K562 (cell line): ENCODE measurements at regions not wholly inside any gene's neighbourhood (a gene's known extent, or its start where the extent isn't known, plus 50 kb on each side); places are given as distances from the start of the nearest gene placed in this dataset.

Source experiments
- ATAC-seq: fragments of 200-7000 bp; cut with Tn5 transposase; 3 replicates; pipeline ENCODE4 v1.9.1; 2020; ENCODE audit warnings: moderate library complexity
- BruUV-seq: library from RNA; stranded (reverse); fragments of 400-500 nt; replicated peaks from 2 replicates; lab custom pipeline; 2021; lab: Mats Ljungman, UMichigan
- CTCF ChIA-PET: fragments of 300-600 bp; formaldehyde crosslinking; extraction: SDS; loops from one replicate; lab custom pipeline; 2021; ENCODE audit warnings: low intra/inter-chr PET ratio; lab: Yijun Ruan, JAX
- POLR2A ChIA-PET: fragments of 300-600, 350-650 bp; sonication (Branson Sonifier 250); formaldehyde crosslinking; extraction: SDS; loops from one replicate; lab custom pipeline; 2021; ENCODE audit warnings: antibody characterized with exemption, inconsistent platforms; lab: Yijun Ruan, JAX
- DNase-seq, 4 experiments: peaks; one replicate each; pipeline versions ENCODE4 v3.0.0 to v3.0.0-alpha.2; 2011 to 2018; ENCODE audit warnings: low spot score in 3 of 4, mixed read lengths in 3 of 4; ENCODE audit errors: extremely low read depth in 1 of 4
- FAIRE-seq: peaks from 2 replicates; lab custom pipeline; 2011; peaks lifted over from hg19 to GRCh38; lab: Jason Lieb, UNC
- H2AFZ ChIP-seq: 2 replicates; pipeline ENCODE4 v1.6.0; 2011; ENCODE audit warnings: low read depth, low read length, control low read depth, inconsistent platforms
- H3K27ac ChIP-seq: fragments of 200-600 bp; 3 replicates; pipeline ENCODE4 v1.8.0; 2011; ENCODE audit warnings: low read depth, mild to moderate bottlenecking, control low read depth, inconsistent platforms, low read length, moderate library complexity, mixed read lengths; ENCODE audit errors: extremely low read depth
- H3K27me3 ChIP-seq, 2 experiments: fragments of 300-600 bp in 1 of 2; 2 replicates in 1 of 2; 3 replicates in 1 of 2; pipeline versions ENCODE4 v1.6.0 to v1.8.0; 2011; ENCODE audit warnings: inconsistent platforms in 2 of 2, low read length in 2 of 2, mild to moderate bottlenecking in 1 of 2, mixed read lengths in 1 of 2, moderate library complexity in 1 of 2; ENCODE audit not compliant: control insufficient read depth in 2 of 2, insufficient read depth in 2 of 2
- H3K36me3 ChIP-seq: fragments of 300-600 bp; 3 replicates; pipeline ENCODE4 v1.8.0; 2011; ENCODE audit warnings: mild to moderate bottlenecking, low read length, inconsistent platforms; ENCODE audit not compliant: control insufficient read depth, insufficient read depth
- H3K4me1 ChIP-seq, 2 experiments: fragments of 200-600 bp in 1 of 2; replicated peaks in 1 of 2; 2 replicates in 1 of 2; 3 replicates in 1 of 2; pipeline versions ENCODE4 v1.5.1 to v1.8.0; 2011; ENCODE audit warnings: inconsistent platforms in 2 of 2, low read length in 2 of 2, mild to moderate bottlenecking in 1 of 2, mixed read lengths in 1 of 2, moderate library complexity in 1 of 2; ENCODE audit not compliant: control insufficient read depth in 2 of 2, insufficient read depth in 2 of 2
- H3K4me2 ChIP-seq: 2 replicates; pipeline ENCODE4 v1.6.1; 2011; ENCODE audit warnings: low read length, control low read depth, inconsistent platforms, mixed read lengths; ENCODE audit not compliant: insufficient read depth
- H3K4me3 ChIP-seq: fragments of 200-600 bp; sonication (generic), shearing (Covaris generic); 2 replicates; pipeline ENCODE4 v1.5.1; 2016; ENCODE audit warnings: control low read depth, inconsistent platforms
- H3K79me2 ChIP-seq: fragments of 200-600 bp; 3 replicates; pipeline ENCODE4 v1.8.0; 2011; ENCODE audit warnings: low read length, inconsistent platforms; ENCODE audit not compliant: control insufficient read depth, insufficient read depth
- H3K9ac ChIP-seq, 2 experiments: 2 replicates each; pipeline versions ENCODE4 v1.6.0 to v1.6.1; 2011; ENCODE audit warnings: low read depth in 2 of 2, low read length in 2 of 2, control low read depth in 1 of 2, inconsistent platforms in 1 of 2, mild to moderate bottlenecking in 1 of 2, mixed read lengths in 1 of 2; ENCODE audit not compliant: insufficient read depth in 1 of 2
- H3K9me1 ChIP-seq: one replicate; pipeline ENCODE4 v1.6.0; 2011; ENCODE audit warnings: inconsistent platforms, mild to moderate bottlenecking, low read length, moderate library complexity; ENCODE audit not compliant: control insufficient read depth, insufficient read depth
- H3K9me3 ChIP-seq: replicated peaks from 2 replicates; pipeline ENCODE4 v1.5.1; 2011; ENCODE audit warnings: low read depth, low read length, inconsistent platforms; ENCODE audit not compliant: control insufficient read depth, insufficient read depth
- H4K20me1 ChIP-seq: replicated peaks from 2 replicates; pipeline ENCODE4 v1.6.1; 2011; ENCODE audit warnings: low read length, inconsistent platforms, mixed read lengths; ENCODE audit not compliant: control insufficient read depth, insufficient read depth
- BMI1 ChIP-seq: fragments of 150-350 bp; IDR thresholded peaks from 2 replicates; pipeline ENCODE4 v1.6.1; 2014; ENCODE audit warnings: low read length
- CBX8 ChIP-seq: fragments of 200-600 bp; sonication (generic); IDR thresholded peaks from 2 replicates; pipeline ENCODE4 v1.6.1; 2012; ENCODE audit warnings: borderline replicate concordance, mixed run types, low read depth, mild to moderate bottlenecking, moderate library complexity, mixed read lengths, low read length, control low read depth, inconsistent platforms; ENCODE audit not compliant: poor library complexity, severe bottlenecking; ENCODE audit errors: extremely low read depth
- CC2D1A ChIP-seq: fragments of 450-650 bp; IDR thresholded peaks from 2 replicates; pipeline ENCODE4 v1.6.1; 2017; ENCODE audit warnings: mild to moderate bottlenecking
- CCNT2 ChIP-seq: IDR thresholded peaks from 2 replicates; pipeline ENCODE4 v1.6.1; 2011; ENCODE audit warnings: borderline replicate concordance, low read depth, mild to moderate bottlenecking, moderate library complexity, mixed read lengths, low read length; ENCODE audit not compliant: insufficient read length; ENCODE audit errors: extremely low read depth
- E2F6 ChIP-seq, 2 experiments: IDR thresholded peaks; 2 replicates each; pipeline ENCODE4 v1.6.1; 2011; ENCODE audit warnings: borderline replicate concordance in 1 of 2, control low read depth in 1 of 2, low read depth in 1 of 2, low read length in 1 of 2, mild to moderate bottlenecking in 1 of 2, mixed read lengths in 1 of 2, moderate library complexity in 1 of 2; ENCODE audit not compliant: insufficient read depth in 1 of 2, insufficient read length in 1 of 2, poor library complexity in 1 of 2, severe bottlenecking in 1 of 2; ENCODE audit errors: extremely low read depth in 1 of 2
- FOXK2 ChIP-seq, 2 experiments: fragments of 450-650 bp; IDR thresholded peaks in 1 of 2; conservative IDR thresholded peaks in 1 of 2; 2 replicates each; pipeline ENCODE4 v1.6.1; 2016; ENCODE audit warnings: low read depth in 2 of 2, mild to moderate bottlenecking in 1 of 2
- GATA2 ChIP-seq: sonication (generic); formaldehyde crosslinking; IDR thresholded peaks from 2 replicates; pipeline ENCODE4 v1.4.0; 2020; ENCODE audit warnings: mild to moderate bottlenecking, missing genetic modification reagents
- IRF1 ChIP-seq: sonication (generic); formaldehyde crosslinking; IDR thresholded peaks from 2 replicates; pipeline ENCODE4 v1.8.0; 2022; ENCODE audit warnings: missing genetic modification reagents, mild to moderate bottlenecking, borderline replicate concordance
- MAX ChIP-seq: sonication (generic); formaldehyde crosslinking; IDR thresholded peaks from 2 replicates; pipeline ENCODE4 v1.9.0; 2022; ENCODE audit warnings: mild to moderate bottlenecking, missing genetic modification reagents
- NR2C2 ChIP-seq, 2 experiments: fragments of 200-800 bp in 1 of 2; sonication (Bioruptor generic) in 1 of 2; sonication (generic) in 1 of 2; formaldehyde crosslinking in 1 of 2; IDR thresholded peaks; 2 replicates each; pipeline versions ENCODE4 v1.6.1 to v1.8.0; 2016 to 2022; ENCODE audit warnings: mild to moderate bottlenecking in 1 of 2, missing compliant biosample characterization in 1 of 2, missing genetic modification characterization in 1 of 2, missing genetic modification reagents in 1 of 2
- RBM34 ChIP-seq: fragments of 200-400 bp; formaldehyde crosslinking; IDR thresholded peaks from 2 replicates; pipeline ENCODE4 v1.6.1; 2018; ENCODE audit warnings: low read length, borderline replicate concordance; ENCODE audit not compliant: insufficient read depth
- ZNF134 ChIP-seq: fragments of 250-450 bp; sonication (Bioruptor Pico); conservative IDR thresholded peaks from 2 replicates; pipeline ENCODE4 v1.4.0; 2020
- ZNF224 ChIP-seq: sonication (generic); formaldehyde crosslinking; IDR thresholded peaks from 2 replicates; pipeline ENCODE4 v1.8.0; 2022; ENCODE audit warnings: mild to moderate bottlenecking, missing genetic modification reagents
- ZNF253 ChIP-seq: fragments of 250-450 bp; sonication (Bioruptor Pico); conservative IDR thresholded peaks from 2 replicates; pipeline ENCODE4 v1.6.1; 2021; ENCODE audit warnings: mild to moderate bottlenecking
- ZNF830 ChIP-seq: fragments of 250-450 bp; sonication (Bioruptor Pico); IDR thresholded peaks from 2 replicates; pipeline ENCODE4 v1.5.0; 2021; ENCODE audit warnings: mild to moderate bottlenecking
- WGBS: fragments of 100-300 bp; shearing (Covaris generic); methylation state at CpG from one replicate; pipeline ENCODE4 v1.1.6; 2016; ENCODE audit warnings: low coverage, mixed read lengths; ENCODE audit not compliant: insufficient coverage; ENCODE audit errors: missing lambda C conversion rate; 5-methylcytosine and 5-hydroxymethylcytosine counted together
- in situ Hi-C: fragments of 300-500 bp; cut with MboI; formaldehyde crosslinking; loops from 4 replicates; pipeline ENCODE4 v1.15.0; 2018; ENCODE audit warnings: inconsistent platforms, mixed read lengths
- intact Hi-C: fragments of 100-400 bp; cut with micrococcal nuclease; formaldehyde crosslinking; loops from 2 replicates; pipeline ENCODE4 v1.14.2; 2022

GRCh38 chr9:7546261-7546660, 253.3 kb downstream of the DMAC1 start:
- Histone ChIP-seq H3K27me3 (no peaks in the 10 kb centered on the region), H3K9me3 (no peaks in the 10 kb centered on the region), H3K79me2 (no peaks in the 10 kb centered on the region), H3K27ac (no peak overlapping the region), H3K4me3 (no peak overlapping the region), H2AFZ (no peak overlapping the region), H3K9ac (no peak overlapping the region), H3K4me2 (no peak overlapping the region), H3K9me1 (no peaks in the 10 kb centered on the region), H3K4me1 (no peaks in the 10 kb centered on the region), H3K36me3 (no peaks in the 10 kb centered on the region), H4K20me1 (no peaks in the 10 kb centered on the region)
- BruUV-seq, result no TSS peak
- DNase-seq, result no peak
- FAIRE-seq, result no peak
- in situ Hi-C loops (loop anchor here (10.0 kb wide), 1 partner anchor 501 kb away; no protein-coding TSS in a partner anchor), intact Hi-C loops (no loop called here)
- ChIA-PET CTCF (no interaction called here), POLR2A (no interaction called here)
- no peak for ATAC-seq
- TF ChIP-seq CBX8, result no peak
- no peak for TF ChIP-seq ZNF134
- no peak for TF ChIP-seq CCNT2
- no peak for TF ChIP-seq ZNF830
- TF ChIP-seq ZNF224 (CRISPR knock-in tag), result no peak
- no peak for TF ChIP-seq IRF1 (CRISPR knock-in tag)
- TF ChIP-seq FOXK2 (conservative IDR thresholded peaks at IDR 0.05 in 1 of 2, IDR thresholded peaks at IDR 0.05 in 1 of 2; ENCODE audit: low read depth in 2 of 2), result no peak
- no peak for TF ChIP-seq GATA2 (CRISPR knock-in tag)
- TF ChIP-seq CC2D1A, result no peak
- TF ChIP-seq ZNF253 (CRISPR knock-in tag), result no peak
- TF ChIP-seq MAX, result no peak
- no peak for TF ChIP-seq BMI1
- TF ChIP-seq RBM34, result no peak
- no peak for TF ChIP-seq NR2C2 (CRISPR knock-in tag; IDR thresholded peaks at IDR 0.05)
- TF ChIP-seq NR2C2 (tag; IDR thresholded peaks at IDR 0.05), result no peak
- TF ChIP-seq E2F6 (IDR thresholded peaks at IDR 0.05; ENCODE audit: borderline replicate concordance in 1 of 2, extremely low read depth in 1 of 2, insufficient read depth in 1 of 2, insufficient read length in 1 of 2, low read depth in 1 of 2, low read length in 1 of 2, poor library complexity in 1 of 2, severe bottlenecking in 1 of 2), result no peak
- WGBS, result 0% methylated on average over 1 of the region's 1 CpG
